Tibial nerve (tissue), 4 donors: ENCODE measurements at regions not wholly inside any gene's neighbourhood (a gene's known extent, or its start where the extent isn't known, plus 50 kb on each side); places are given as distances from the start of the nearest gene placed in this dataset.

Experiments used
- EP300 ChIP-seq, 2 donors: sonication (generic); formaldehyde crosslinking; IDR thresholded peaks; one replicate each; pipeline ENCODE4 v1.6.1; 2017; ENCODE audit warnings: antibody characterized with exemption in 2 of 2, mild to moderate bottlenecking in 1 of 2
- POLR2A ChIP-seq, 2 donors: fragments of 450-650 bp; IDR thresholded peaks; one replicate each; pipeline ENCODE4 v1.6.1; 2017; ENCODE audit warnings: antibody characterized with exemption in 2 of 2, mild to moderate bottlenecking in 2 of 2, moderate library complexity in 2 of 2
- TF ChIP-seq, protein P1 (sequence below), 5 experiments: fragments of 200-600 bp in 3 of 5; fragments of 450-650 bp in 2 of 5; sonication (generic) in 3 of 5; IDR thresholded peaks; one replicate each; pipeline ENCODE4 v1.5.1; 2016 to 2019; ENCODE audit warnings: antibody characterized with exemption in 5 of 5, mild to moderate bottlenecking in 3 of 5, moderate library complexity in 2 of 5

DNA sequence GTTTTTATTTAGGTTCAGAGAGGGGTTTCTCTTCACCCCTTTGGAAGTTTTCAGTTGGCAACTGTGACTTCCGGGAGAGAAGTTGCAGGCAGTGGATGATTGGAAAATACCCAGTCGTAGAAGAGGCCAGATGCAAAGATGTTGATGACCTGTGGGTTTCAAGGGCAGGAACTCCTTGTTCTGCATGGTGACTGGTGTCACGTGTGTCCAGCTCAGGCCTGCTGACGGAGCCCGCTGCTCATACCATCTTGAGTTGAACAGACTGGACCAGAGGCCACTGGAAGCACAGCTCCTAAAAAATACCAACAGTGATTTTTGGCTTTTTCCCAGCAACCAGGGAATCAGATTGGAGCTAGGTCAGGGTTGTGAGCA is 243.9 kb upstream of the KLF4 start:
- TF ChIP-seq POLR2A (IDR thresholded peaks at IDR 0.05) (no peak), EP300 (IDR thresholded peaks at IDR 0.05) (peak; percentile 75 to 84)
- TF ChIP-seq, protein P1, sequence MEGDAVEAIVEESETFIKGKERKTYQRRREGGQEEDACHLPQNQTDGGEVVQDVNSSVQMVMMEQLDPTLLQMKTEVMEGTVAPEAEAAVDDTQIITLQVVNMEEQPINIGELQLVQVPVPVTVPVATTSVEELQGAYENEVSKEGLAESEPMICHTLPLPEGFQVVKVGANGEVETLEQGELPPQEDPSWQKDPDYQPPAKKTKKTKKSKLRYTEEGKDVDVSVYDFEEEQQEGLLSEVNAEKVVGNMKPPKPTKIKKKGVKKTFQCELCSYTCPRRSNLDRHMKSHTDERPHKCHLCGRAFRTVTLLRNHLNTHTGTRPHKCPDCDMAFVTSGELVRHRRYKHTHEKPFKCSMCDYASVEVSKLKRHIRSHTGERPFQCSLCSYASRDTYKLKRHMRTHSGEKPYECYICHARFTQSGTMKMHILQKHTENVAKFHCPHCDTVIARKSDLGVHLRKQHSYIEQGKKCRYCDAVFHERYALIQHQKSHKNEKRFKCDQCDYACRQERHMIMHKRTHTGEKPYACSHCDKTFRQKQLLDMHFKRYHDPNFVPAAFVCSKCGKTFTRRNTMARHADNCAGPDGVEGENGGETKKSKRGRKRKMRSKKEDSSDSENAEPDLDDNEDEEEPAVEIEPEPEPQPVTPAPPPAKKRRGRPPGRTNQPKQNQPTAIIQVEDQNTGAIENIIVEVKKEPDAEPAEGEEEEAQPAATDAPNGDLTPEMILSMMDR (IDR thresholded peaks at IDR 0.05), result no peak
